OCI-LY3 (cell line): ENCODE measurements at regions not wholly inside any gene's neighbourhood (a gene's known extent, or its start where the extent isn't known, plus 50 kb on each side); places are given as distances from the start of the nearest gene placed in this dataset.

Source experiments
- H2AFZ ChIP-seq: fragments of 200-600, 300-600 bp; shearing (Covaris generic); 2 replicates; pipeline ENCODE4 v1.6.0; 2014; ENCODE audit warnings: antibody characterized with exemption, low read depth, low read length
- H3K27ac ChIP-seq: fragments of 200-600, 300-600 bp; sonication (generic); 2 replicates; pipeline ENCODE4 v1.5.1; 2014; ENCODE audit warnings: mild to moderate bottlenecking, low read length, moderate library complexity, mixed read lengths
- H3K27me3 ChIP-seq: fragments of 200-600, 300-600 bp; sonication (generic); 2 replicates; pipeline ENCODE4 v1.6.1; 2014; ENCODE audit warnings: low read depth, low read length, mixed read lengths
- H3K36me3 ChIP-seq: fragments of 200-600, 300-600 bp; sonication (generic); replicated peaks from 2 replicates; pipeline ENCODE3; 2014; ENCODE audit warnings: low read depth, low read length, mixed read lengths
- H3K4me1 ChIP-seq: fragments of 300-600, 200-600 bp; sonication (generic); 2 replicates; pipeline ENCODE4 v1.6.1; 2014; ENCODE audit warnings: low read length, mixed read lengths
- H3K4me2 ChIP-seq: fragments of 200-600, 300-600 bp; sonication (generic); 2 replicates; pipeline ENCODE4 v1.6.1; 2014; ENCODE audit warnings: low read length, mixed read lengths
- H3K4me3 ChIP-seq: fragments of 300-600, 200-600 bp; sonication (generic); 2 replicates; pipeline ENCODE4 v1.5.1; 2014; ENCODE audit warnings: antibody characterized with exemption, mild to moderate bottlenecking, low read length, moderate library complexity
- H3K79me2 ChIP-seq: fragments of 300-600, 200-600 bp; shearing (Covaris generic); 2 replicates; pipeline ENCODE4 v1.6.1; 2014; ENCODE audit warnings: mild to moderate bottlenecking, low read length, mixed read lengths
- H3K9ac ChIP-seq: fragments of 300-600, 200-600 bp; shearing (Covaris generic); 2 replicates; pipeline ENCODE4 v1.6.0; 2014; ENCODE audit warnings: mild to moderate bottlenecking, low read length, moderate library complexity
- H3K9me3 ChIP-seq: fragments of 200-600, 300-600 bp; shearing (Covaris generic); 2 replicates; pipeline ENCODE4 v1.6.1; 2014; ENCODE audit warnings: low read length, mixed read lengths; ENCODE audit not compliant: insufficient read depth
- H4K20me1 ChIP-seq: fragments of 200-600, 300-600 bp; sonication (generic); 2 replicates; pipeline ENCODE4 v1.6.1; 2016; ENCODE audit warnings: low read length, mixed read lengths; ENCODE audit not compliant: insufficient read depth
- EZH2phosphoT487 ChIP-seq: fragments of 200-600 bp; shearing (Covaris generic); IDR thresholded peaks from 2 replicates; pipeline ENCODE4 v1.6.1; 2018; ENCODE audit warnings: antibody characterized with exemption, mixed run types, low read depth
- TF ChIP-seq, protein P1 (sequence below): fragments of 200-600, 300-600 bp; sonication (generic); IDR thresholded peaks from 2 replicates; pipeline ENCODE4 v1.5.1; 2014; ENCODE audit warnings: antibody characterized with exemption, low read length, low read depth

DNA sequence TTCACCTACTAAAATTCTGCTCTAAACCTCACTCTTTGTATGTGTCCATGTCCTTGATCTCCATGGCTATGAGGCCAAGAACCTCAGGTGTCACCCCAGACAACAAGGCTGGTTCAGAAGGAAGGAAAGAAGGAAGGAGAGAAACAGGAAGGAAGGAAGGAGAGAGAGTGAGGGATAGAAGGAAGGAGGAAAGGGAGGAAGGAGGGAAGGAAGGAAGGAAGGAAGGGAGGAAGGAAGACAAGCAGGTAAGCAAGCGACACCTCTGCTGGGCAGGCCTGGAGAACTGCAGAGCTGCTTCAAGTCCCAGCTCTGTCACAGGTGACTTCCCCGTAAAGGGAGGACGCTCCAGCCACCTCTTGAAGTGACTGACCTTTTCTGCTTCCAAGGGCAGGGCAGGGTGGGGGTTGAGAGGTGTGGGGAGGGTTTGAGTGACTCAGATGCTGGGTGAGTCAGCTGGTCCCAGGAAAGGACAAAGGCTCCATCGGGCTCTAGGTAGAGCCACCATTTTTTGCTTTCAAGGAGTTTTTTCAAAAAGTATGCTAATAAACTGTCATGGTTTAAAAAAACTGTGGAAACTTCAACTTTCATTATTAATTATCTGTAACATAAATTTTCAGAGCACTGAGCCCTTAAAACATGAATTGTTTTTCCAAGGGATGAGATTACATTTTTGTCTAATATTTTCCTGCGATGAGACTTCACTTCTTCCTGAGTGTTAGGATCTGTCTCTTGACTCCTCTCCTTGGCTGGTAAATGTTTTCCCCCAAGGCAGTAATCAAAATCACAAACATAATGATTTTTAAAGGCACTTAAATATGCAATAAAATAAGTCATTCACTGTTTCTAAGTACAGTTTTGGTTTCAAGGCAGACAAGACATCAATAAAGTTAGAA, 90.1 kb upstream of the L3MBTL4 start:
- Histone ChIP-seq H2AFZ (no peak overlapping the region), H3K36me3 (no peaks in the 10 kb centered on the region), H3K9me3 (no peaks in the 10 kb centered on the region), H3K27me3 (no peaks in the 10 kb centered on the region), H3K4me1 (no peaks in the 10 kb centered on the region), H3K4me3 (no peak overlapping the region), H3K4me2 (no peak overlapping the region), H3K27ac (no peak overlapping the region), H3K9ac (no peak overlapping the region), H3K79me2 (no peaks in the 10 kb centered on the region), H4K20me1 (no peaks in the 10 kb centered on the region)
- TF ChIP-seq EZH2phosphoT487 = no peak
- TF ChIP-seq, protein P1, sequence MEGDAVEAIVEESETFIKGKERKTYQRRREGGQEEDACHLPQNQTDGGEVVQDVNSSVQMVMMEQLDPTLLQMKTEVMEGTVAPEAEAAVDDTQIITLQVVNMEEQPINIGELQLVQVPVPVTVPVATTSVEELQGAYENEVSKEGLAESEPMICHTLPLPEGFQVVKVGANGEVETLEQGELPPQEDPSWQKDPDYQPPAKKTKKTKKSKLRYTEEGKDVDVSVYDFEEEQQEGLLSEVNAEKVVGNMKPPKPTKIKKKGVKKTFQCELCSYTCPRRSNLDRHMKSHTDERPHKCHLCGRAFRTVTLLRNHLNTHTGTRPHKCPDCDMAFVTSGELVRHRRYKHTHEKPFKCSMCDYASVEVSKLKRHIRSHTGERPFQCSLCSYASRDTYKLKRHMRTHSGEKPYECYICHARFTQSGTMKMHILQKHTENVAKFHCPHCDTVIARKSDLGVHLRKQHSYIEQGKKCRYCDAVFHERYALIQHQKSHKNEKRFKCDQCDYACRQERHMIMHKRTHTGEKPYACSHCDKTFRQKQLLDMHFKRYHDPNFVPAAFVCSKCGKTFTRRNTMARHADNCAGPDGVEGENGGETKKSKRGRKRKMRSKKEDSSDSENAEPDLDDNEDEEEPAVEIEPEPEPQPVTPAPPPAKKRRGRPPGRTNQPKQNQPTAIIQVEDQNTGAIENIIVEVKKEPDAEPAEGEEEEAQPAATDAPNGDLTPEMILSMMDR = no peak

DNA sequence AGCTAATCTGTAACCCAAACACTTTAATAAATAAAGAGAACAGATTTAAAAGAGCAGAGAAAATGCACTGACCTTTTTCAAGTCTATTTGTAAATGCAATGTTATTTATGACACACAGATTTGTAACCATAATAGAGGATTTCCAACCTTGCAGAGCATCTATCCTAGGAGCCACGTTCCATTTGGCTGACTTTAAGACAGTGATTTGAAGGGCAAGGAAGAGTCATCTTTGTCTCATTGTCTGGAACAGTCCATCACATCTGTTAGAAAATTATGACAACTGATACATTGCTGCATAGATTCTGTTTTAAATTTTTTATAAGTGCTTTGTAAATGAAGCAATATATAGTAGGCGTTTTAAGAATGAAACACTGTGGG, 90.8 kb upstream of the L3MBTL4 start:
- H3K9ac ChIP-seq = no peak overlapping the region
- H3K27me3 ChIP-seq = no peaks in the 10 kb centered on the region
- no peak overlapping the region for H2AFZ ChIP-seq
- H3K27ac ChIP-seq = no peak overlapping the region
- no peaks in the 10 kb centered on the region for H3K79me2 ChIP-seq
- no peaks in the 10 kb centered on the region for H3K36me3 ChIP-seq
- TF ChIP-seq EZH2phosphoT487 = no peak
- TF ChIP-seq, protein P1 = no peak
- H3K4me2 ChIP-seq = no peak overlapping the region
- no peaks in the 10 kb centered on the region for H4K20me1 ChIP-seq
- no peaks in the 10 kb centered on the region for H3K9me3 ChIP-seq
- H3K4me1 ChIP-seq = no peaks in the 10 kb centered on the region
- no peak overlapping the region for H3K4me3 ChIP-seq

DNA sequence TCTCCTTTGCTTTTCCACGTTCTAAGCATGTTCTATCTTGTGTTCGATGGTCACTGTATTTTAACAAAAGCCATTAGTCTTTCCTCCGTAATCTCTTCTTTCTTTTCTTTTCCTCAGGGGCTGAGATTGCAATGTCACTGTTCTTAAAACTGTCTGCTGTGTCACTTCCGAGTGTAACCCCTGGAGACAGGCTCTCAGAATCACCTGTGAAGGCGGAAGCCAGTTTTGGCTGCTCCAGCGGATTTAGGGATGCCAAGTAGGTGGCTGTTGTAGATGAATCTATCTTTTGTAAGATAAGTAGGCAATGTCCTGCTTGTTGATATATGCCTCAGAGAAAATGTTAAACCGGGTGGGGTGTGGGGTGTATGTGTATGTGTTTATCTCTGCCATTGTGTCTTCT, 94.7 kb upstream of the L3MBTL4 start:
- H4K20me1 ChIP-seq = no peaks in the 10 kb centered on the region
- H3K9ac ChIP-seq = no peak overlapping the region
- no peak overlapping the region for H3K27ac ChIP-seq
- no peaks in the 10 kb centered on the region for H3K27me3 ChIP-seq
- TF ChIP-seq, protein P1 = no peak
- TF ChIP-seq EZH2phosphoT487 = no peak
- no peaks in the 10 kb centered on the region for H3K79me2 ChIP-seq
- no peaks in the 10 kb centered on the region for H3K36me3 ChIP-seq
- no peak overlapping the region for H3K4me2 ChIP-seq
- no peaks in the 10 kb centered on the region for H3K9me3 ChIP-seq
- H2AFZ ChIP-seq = no peak overlapping the region
- no peaks in the 10 kb centered on the region for H3K4me1 ChIP-seq
- no peak overlapping the region for H3K4me3 ChIP-seq

DNA sequence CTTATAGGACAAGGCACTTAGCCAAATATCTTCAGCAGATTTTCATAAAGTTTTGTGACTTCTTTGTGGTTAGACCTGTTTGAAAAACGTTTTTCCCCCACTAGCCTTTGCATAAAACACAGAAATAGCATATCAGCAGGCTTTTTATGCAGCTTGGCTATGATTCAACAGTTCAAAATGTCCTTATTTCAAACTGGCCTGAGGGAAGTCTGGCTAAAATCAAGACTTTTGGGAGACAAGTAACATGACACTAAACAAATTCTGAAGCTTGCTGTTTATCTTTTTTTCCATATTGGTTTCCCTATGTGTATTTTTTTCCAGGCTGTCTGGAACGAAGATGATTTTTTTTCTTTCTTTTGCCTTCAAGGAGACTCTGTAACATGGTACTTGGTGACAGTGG, 95.1 kb upstream of the L3MBTL4 start:
- Histone ChIP-seq H3K9me3 (no peaks in the 10 kb centered on the region), H2AFZ (no peak overlapping the region), H3K27me3 (no peaks in the 10 kb centered on the region), H3K79me2 (no peaks in the 10 kb centered on the region), H3K4me1 (no peaks in the 10 kb centered on the region), H3K27ac (no peak overlapping the region), H3K4me3 (no peak overlapping the region), H3K9ac (no peak overlapping the region), H4K20me1 (no peaks in the 10 kb centered on the region), H3K36me3 (no peaks in the 10 kb centered on the region), H3K4me2 (no peak overlapping the region)
- no peak for TF ChIP-seq EZH2phosphoT487
- TF ChIP-seq, protein P1 = no peak
